22Rv1 (cell line): ENCODE measurements at regions not wholly inside any gene's neighbourhood (a gene's known extent, or its start where the extent isn't known, plus 50 kb on each side); places are given as distances from the start of the nearest gene placed in this dataset.

Experiments used
- ZFX ChIP-seq: fragments of 450-650 bp; IDR thresholded peaks from 2 replicates; pipeline ENCODE4 v1.6.1; 2017; ENCODE audit warnings: antibody characterized with exemption, borderline replicate concordance
- TF ChIP-seq, protein P1 (sequence below): fragments of 450-650 bp; IDR thresholded peaks from 2 replicates; pipeline ENCODE4 v1.5.1; 2017; ENCODE audit warnings: mild to moderate bottlenecking

GRCh38 chr14:61642614-61642982 is 52.7 kb upstream of the HIF1A start:
- TF ChIP-seq, protein P1, sequence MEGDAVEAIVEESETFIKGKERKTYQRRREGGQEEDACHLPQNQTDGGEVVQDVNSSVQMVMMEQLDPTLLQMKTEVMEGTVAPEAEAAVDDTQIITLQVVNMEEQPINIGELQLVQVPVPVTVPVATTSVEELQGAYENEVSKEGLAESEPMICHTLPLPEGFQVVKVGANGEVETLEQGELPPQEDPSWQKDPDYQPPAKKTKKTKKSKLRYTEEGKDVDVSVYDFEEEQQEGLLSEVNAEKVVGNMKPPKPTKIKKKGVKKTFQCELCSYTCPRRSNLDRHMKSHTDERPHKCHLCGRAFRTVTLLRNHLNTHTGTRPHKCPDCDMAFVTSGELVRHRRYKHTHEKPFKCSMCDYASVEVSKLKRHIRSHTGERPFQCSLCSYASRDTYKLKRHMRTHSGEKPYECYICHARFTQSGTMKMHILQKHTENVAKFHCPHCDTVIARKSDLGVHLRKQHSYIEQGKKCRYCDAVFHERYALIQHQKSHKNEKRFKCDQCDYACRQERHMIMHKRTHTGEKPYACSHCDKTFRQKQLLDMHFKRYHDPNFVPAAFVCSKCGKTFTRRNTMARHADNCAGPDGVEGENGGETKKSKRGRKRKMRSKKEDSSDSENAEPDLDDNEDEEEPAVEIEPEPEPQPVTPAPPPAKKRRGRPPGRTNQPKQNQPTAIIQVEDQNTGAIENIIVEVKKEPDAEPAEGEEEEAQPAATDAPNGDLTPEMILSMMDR, result no peak
- no peak for TF ChIP-seq ZFX
